Mesothelial cell of epicardium (in vitro differentiated cells): ENCODE measurements at regions not wholly inside any gene's neighbourhood (a gene's known extent, or its start where the extent isn't known, plus 50 kb on each side); places are given as distances from the start of the nearest gene placed in this dataset.

ENCODE experiments used
- DNase-seq, 2 experiments: peaks; one replicate each; pipeline ENCODE4 v3.0.0; 2021; ENCODE audit warnings: low spot score in 2 of 2; ENCODE audit not compliant: unreplicated experiment in 2 of 2
- H3K27ac Mint-ChIP-seq: 2 replicates; pipeline ENCODE4 v1.8.0; 2021; ENCODE audit warnings: mixed read lengths
- H3K27me3 Mint-ChIP-seq: 2 replicates; pipeline ENCODE4 v1.8.0; 2021; ENCODE audit warnings: low read depth, mixed read lengths
- H3K36me3 Mint-ChIP-seq: 2 replicates; pipeline ENCODE4 v1.8.0; 2021; ENCODE audit warnings: mixed read lengths
- H3K4me1 Mint-ChIP-seq: 2 replicates; pipeline ENCODE4 v1.8.0; 2021; ENCODE audit warnings: mixed read lengths
- H3K4me3 Mint-ChIP-seq: 2 replicates; pipeline ENCODE4 v1.8.0; 2021; ENCODE audit warnings: mild to moderate bottlenecking, moderate library complexity, mixed read lengths
- H3K9me3 Mint-ChIP-seq: 2 replicates; pipeline ENCODE4 v1.8.0; 2021; ENCODE audit warnings: mixed read lengths
- TF ChIP-seq, protein P1 (sequence below): fragments of 200-600 bp; sonication (generic); IDR thresholded peaks from one replicate; pipeline ENCODE4 v1.5.0; 2021; ENCODE audit warnings: antibody characterized with exemption; ENCODE audit not compliant: unreplicated experiment

DNA sequence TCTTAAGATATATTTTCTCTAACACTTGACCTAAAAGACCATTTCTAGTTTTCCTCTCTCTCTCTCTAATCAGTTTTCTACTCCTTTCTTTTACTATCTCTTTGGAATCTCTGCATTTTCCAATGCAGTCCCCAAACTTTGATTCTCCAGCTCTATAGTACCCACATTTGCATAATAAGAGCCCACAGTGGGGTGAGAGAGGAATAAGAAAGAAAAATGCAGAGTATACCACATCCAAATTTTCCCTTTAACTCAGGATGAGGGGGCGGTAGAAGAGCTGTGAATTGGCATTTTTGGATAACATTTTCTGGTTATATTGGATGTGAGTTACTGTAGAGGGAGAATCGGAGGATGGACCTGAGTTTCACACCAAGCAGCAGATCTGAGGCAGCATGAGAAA lies 74.4 kb upstream of the SOD3 start:
- H3K4me1 Mint-ChIP-seq, result no peaks in the 10 kb centered on the region
- peaks cover 8% of the 10 kb centered on the region for H3K9me3 Mint-ChIP-seq
- TF ChIP-seq, protein P1, sequence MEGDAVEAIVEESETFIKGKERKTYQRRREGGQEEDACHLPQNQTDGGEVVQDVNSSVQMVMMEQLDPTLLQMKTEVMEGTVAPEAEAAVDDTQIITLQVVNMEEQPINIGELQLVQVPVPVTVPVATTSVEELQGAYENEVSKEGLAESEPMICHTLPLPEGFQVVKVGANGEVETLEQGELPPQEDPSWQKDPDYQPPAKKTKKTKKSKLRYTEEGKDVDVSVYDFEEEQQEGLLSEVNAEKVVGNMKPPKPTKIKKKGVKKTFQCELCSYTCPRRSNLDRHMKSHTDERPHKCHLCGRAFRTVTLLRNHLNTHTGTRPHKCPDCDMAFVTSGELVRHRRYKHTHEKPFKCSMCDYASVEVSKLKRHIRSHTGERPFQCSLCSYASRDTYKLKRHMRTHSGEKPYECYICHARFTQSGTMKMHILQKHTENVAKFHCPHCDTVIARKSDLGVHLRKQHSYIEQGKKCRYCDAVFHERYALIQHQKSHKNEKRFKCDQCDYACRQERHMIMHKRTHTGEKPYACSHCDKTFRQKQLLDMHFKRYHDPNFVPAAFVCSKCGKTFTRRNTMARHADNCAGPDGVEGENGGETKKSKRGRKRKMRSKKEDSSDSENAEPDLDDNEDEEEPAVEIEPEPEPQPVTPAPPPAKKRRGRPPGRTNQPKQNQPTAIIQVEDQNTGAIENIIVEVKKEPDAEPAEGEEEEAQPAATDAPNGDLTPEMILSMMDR, result no peak
- H3K27ac Mint-ChIP-seq, result no peak overlapping the region
- no peak overlapping the region for H3K4me3 Mint-ChIP-seq
- peaks cover 1% of the 10 kb centered on the region for H3K36me3 Mint-ChIP-seq
- DNase-seq, result no peak
- H3K27me3 Mint-ChIP-seq, result peaks cover 2% of the 10 kb centered on the region

DNA sequence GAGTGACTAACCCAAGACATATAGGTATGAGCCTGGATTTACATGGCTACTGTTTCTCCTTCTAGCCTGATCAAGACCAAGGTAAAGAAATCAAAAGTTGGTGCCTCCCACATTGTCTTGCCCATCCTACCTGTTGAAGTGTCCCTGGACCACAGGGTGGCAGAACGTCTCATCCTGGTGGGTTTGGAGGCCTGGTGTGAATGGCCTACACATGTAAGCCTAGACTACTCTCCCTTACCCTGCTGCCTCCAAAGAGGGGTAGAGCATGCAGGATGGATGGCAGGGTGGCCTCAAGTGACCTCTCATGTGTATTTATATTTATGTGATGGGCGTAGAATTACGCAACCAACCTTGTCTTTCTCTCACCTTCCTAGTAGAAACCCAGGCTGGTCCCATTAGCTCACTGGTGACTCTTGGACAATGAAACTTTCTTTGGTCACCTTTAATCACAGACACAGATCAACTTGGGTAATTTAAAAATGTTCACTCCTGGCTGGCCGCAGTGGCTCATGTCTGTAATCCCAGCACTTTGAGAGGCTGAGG lies 73.3 kb upstream of the SOD3 start:
- peaks cover 2% of the 10 kb centered on the region for H3K27me3 Mint-ChIP-seq

DNA sequence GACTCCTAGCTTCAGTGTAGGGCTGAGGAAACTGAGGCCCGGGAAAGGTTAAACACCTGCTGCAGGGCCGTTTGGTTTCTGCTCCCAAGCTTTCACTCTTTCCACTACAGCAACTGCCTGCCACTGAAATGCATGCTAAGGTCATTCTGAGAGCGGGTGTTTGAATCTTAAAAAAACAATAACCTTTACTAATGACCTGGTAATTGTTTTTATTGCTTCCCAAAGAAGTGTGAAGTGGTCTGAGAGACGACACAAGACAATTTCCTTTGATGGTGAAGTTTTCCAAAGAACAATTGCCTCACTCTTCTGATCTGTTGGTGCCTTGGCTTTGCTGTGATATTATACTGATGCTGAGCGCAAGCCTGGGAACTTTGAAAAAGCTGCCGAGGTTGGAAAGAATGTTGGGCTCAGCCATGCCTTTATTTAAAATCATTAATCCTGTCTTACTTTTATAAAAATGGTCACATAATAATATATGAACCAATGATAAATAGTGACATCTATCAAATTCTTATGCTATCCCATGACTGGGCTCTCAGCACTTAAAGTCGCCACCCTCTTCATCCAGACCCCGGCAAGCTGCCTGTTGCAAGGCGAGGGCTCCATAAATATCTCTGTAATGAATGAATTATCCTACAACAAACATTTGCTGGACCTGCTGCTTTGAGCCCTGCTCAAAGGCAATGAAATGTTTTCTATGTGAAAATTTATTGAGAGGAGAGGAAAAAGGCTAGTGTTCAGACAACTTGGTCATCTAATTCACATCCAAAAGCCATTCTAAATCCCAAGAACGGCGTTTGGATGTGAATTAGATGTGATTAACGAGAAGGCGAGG lies 67.8 kb upstream of the SOD3 start:
- TF ChIP-seq, protein P1, result no peak
- Mint-ChIP-seq H3K27ac (no peak overlapping the region), H3K4me1 (no peaks in the 10 kb centered on the region), H3K27me3 (peaks cover 7% of the 10 kb centered on the region), H3K36me3 (no peaks in the 10 kb centered on the region), H3K9me3 (no peaks in the 10 kb centered on the region), H3K4me3 (no peak overlapping the region)
- DNase-seq, result no peak

More for the DNA sequence above, 73.3 kb upstream of the SOD3 start:
- H3K27ac Mint-ChIP-seq, result no peak overlapping the region
- no peak overlapping the region for H3K4me3 Mint-ChIP-seq
- H3K9me3 Mint-ChIP-seq, result peaks cover 5% of the 10 kb centered on the region
- TF ChIP-seq, protein P1, result no peak
- no peak for DNase-seq
- H3K4me1 Mint-ChIP-seq, result no peaks in the 10 kb centered on the region
- H3K36me3 Mint-ChIP-seq, result no peaks in the 10 kb centered on the region

DNA sequence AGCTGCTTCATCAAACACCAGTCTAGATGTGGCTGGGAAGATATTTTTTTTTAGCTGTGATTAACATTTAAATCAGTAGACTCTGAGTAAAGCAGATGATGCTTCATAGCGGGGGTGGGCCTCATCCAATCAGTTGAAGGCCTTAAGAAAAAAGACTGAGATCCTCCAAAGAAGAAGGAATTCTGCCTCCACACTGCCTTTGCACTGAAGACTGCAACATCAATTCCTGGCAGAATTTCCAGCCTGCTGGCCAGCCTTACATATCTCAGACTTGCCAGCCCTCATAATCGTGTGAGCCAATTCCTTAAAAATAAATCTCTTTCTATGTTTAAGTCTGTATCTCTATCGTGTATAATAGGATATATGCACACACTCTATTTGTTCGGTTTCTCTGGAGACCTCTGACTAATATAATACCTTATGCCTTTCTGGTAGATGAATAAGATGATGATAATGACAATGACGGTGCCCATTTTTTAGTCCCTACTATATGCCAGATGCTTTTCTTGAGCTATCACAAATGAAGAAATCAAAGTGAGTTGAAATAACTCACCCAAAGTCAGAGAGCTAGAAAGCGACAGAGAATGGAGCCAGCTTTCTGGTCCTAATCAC lies 66.1 kb upstream of the SOD3 start:
- H3K27me3 Mint-ChIP-seq, result peaks cover 5% of the 10 kb centered on the region
- no peaks in the 10 kb centered on the region for H3K9me3 Mint-ChIP-seq
- H3K4me3 Mint-ChIP-seq, result no peak overlapping the region
- H3K36me3 Mint-ChIP-seq, result no peaks in the 10 kb centered on the region
- H3K4me1 Mint-ChIP-seq, result no peaks in the 10 kb centered on the region
- no peak overlapping the region for H3K27ac Mint-ChIP-seq
- TF ChIP-seq, protein P1, result no peak
- no peak for DNase-seq

DNA sequence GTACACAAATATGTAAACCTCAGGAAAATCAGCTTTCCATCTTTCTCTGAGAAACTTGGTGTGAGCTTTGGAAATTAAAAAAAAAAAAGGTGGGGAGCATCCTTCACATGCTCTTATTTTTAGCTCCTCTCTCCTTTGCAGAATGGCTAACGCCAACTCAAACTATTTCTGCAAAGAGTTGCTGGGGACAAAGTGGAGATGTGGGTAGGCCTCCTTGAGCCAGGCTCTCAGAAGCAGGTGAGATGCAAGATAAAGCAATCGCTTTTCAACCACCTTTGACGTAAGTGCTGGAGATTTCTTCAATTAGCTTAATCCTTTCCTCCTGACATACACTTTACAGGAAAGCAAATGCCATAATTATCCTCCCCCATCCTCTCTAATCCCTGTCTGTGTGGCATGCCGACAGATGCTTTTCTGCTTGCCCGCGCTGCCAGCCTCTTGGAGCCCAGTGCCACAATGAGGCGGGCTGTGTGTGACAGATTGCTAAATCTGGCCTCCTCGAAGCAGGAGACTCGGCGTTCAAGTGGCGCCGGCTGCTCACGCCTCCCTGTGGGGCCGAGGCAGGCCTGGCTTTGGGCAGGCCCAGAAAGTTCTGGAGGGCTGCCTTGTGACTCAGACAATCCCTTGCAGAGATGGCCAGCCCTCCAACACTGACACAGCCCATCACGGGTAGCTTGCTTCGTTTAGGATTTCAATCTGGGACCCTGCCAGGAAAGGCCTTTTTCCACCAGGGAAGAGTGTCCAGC lies 64.9 kb upstream of the SOD3 start:
- H3K27ac Mint-ChIP-seq, result no peak overlapping the region
- no peaks in the 10 kb centered on the region for H3K9me3 Mint-ChIP-seq
- no peaks in the 10 kb centered on the region for H3K36me3 Mint-ChIP-seq
- no peaks in the 10 kb centered on the region for H3K4me1 Mint-ChIP-seq
- no peak overlapping the region for H3K4me3 Mint-ChIP-seq
- TF ChIP-seq, protein P1, result no peak
- DNase-seq, result no peak
- H3K27me3 Mint-ChIP-seq, result peaks cover 5% of the 10 kb centered on the region
